ENCODE measurements at regions not wholly inside any gene's neighbourhood (a gene's known extent, or its start where the extent isn't known, plus 50 kb on each side); places are given as distances from the start of the nearest gene placed in this dataset.
"Not testable (repeated sequence)": the region's sequence is repeated elsewhere in the genome, so short reads cannot be mapped to it uniquely, and the experiment has no call there.

DNA sequence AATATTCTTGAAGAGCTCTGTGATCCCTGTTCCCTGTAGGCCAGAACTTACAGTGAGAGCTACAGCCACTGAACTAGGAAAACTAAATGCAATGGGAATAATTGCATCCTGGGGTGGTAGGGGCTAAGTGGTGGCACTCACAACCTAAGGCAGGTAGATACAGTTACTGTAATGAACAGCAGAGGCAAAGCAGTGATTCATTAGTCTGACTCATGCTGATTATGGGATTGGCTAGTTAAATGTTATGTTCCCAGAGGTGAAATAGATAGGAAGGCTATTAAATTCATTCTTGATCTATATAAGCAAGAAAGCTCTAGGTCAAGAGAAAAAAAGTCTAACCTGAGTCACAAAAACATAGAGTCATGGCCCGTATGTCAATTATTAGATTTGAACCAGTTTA, 173.1 kb upstream of the MALRD1 start:
- DNase-seq = no peak

DNA sequence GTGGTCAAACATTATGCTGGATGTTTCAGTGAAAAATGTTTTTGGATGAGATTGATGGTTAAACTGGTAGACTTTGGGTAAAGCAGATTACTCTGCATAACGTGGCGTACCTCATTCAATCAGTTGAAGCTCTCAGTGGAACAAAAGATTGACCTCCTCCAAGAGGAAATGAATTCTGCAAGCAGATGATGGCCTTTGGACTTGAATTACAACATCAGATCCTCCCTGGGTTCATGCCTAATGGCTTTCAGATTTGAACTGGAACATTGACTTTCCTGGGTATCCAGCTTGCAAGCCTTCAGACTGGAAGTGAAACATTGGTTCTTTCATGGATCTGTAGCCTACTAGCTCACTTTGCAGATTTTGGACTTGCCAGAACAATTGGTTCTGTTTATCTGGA, 169.3 kb upstream of the MALRD1 start:
- no peak for DNase-seq

DNA sequence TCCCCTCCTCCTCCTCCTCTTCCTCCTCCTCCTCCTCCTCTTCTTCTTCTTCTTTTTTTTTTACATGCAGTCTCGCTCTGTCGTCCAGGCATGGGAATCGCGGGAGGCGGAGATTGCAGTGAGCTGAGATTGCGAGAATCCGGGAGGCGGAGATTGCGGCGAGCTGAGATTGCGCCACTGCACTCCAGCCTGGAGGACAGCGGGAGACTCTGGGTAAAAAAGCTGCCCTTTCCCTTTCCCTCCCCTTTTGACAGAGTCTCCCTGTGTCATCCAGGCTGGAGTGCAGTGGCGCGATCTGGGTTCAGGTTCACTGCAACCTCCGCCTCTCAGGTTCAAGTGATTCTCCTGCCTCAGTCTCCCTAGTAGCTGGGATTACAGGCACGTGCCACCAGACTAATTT, 168.1 kb upstream of the MALRD1 start:
- no peak for DNase-seq

DNA sequence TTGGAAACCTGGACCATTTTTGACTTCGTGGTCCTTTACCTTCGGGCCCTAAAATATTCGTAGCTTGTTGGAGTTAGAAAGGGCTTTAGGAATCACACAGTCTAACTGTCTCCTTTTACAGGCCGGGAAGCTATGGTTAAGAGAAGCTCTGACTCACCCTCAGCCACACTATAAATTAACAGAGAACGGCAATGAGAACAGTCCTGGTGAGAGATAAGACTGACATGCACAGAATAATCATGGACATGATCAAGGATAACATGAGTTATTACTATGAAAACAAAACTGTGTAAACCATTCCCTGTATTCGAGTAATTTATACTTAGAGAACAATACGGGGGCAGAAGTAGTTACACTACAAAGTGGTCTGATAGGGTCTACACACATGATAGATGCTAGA, 162.5 kb upstream of the MALRD1 start:
- peak; percentile 31 for DNase-seq

DNA sequence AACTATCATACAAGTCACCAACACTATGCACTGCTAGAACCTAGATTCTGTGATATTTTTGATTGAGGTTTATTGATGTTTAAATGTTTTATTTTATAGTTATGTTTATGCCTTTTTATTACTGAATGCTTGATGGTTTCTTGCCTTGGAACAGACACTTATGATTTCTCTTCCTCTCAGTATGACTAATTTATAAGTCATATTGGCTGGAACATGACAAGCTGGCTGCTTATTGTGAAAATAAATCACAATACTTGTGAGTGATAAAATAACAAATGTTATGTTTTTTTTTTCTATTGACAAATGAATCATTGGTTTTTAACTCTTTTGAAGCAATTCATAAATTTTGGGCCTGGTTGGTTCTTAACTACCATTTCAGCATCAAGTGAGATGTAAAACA, 142.0 kb upstream of the MALRD1 start:
- peak; percentile 18 for DNase-seq

DNA sequence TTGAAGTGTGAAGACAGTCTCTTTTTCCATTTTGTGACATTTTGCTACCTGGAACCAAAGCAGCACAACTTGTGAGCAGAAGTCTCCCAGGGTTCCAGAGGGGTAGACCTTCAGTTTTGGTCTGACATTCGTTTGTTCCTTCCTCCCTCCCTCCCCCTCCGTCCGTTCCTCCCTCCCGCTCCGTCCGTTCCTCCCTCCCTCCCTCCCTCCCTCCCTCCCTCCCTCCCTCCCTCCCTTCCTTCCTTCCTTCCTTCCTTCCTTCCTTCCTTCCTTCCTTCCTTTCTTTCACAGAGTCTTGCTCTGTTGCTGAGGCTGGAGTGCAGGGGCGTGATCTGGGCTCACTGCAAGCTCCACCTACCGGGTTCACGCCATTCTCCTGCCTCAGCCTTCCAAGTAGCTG, 131.2 kb upstream of the MALRD1 start:
- not testable (repeated sequence) for DNase-seq

DNA sequence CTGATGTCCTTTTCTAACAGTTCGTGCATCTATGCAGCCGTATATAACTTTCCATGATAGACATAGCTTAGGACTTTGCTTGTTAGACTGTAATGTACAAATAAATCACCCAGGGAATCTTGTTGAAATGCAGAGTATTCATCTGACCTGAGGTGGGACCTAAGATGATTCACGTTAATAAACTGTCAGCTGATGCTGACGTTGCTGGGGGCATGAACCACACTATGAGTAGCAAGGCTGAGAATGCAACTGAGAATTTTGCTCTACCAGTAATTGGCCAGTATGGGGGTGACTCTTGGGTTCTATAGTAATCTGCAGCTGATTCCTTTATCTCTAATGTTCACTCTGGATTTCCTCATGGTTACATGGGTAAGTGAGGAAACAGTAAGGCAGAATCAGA, 130.1 kb upstream of the MALRD1 start:
- peak; percentile 89 for DNase-seq

DNA sequence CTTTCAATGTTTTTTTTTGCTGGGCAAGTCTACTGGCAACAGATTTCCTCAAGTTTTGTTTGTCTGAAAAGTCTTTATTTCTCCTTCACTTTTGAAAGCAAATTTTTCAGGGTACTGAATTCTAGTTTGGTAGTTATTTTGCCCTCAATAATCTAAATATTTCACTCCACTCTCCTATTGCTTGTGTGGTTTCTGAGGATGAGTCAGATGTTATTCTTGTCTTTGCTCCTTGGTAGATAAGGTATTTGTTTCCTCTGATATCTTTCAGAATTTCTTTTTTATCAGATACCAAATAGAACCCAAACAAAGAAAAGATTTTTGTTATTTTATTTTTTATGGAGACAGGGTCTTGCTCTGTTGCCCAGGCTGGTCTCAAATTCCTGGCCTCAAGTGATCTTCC, 99.2 kb upstream of the MALRD1 start:
- DNase-seq = no peak

DNA sequence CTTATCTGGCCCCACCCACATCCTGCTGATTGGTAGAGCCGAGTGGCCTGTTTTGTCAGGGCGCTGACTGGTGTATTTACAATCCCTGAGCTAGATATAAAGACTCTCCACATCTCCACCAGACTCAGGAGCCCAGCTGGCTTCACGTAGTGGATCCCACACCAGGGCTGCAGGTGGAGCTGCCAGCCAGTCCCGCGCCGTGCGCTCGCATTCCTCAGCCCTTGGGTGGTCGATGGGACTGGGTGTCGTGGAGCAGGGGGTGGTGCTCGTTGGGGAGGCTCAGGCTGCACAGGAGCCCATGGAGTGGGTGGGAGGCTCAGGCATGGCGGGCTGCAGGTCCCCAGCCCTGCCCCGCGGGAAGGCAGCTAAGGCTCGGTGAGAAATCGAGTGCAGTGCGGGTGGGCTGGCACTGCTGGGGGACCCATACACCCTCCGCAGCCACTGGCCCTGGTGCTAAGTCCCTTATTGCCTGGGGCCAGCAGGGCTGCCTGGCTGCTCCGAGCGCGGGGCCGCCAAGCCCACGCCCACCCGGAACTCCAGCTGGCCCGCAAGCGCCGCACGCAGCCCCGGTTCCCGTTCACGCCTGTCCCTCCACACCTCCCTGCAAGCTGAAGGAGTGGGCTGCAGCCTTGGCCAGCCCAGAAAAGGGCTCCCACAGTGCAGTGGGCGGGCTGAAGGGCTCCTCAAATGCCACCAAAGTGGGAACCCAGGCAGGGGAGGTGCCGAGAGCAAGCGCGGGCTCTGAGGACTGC, 97.4 kb upstream of the MALRD1 start:
- not testable (repeated sequence) for DNase-seq

DNA sequence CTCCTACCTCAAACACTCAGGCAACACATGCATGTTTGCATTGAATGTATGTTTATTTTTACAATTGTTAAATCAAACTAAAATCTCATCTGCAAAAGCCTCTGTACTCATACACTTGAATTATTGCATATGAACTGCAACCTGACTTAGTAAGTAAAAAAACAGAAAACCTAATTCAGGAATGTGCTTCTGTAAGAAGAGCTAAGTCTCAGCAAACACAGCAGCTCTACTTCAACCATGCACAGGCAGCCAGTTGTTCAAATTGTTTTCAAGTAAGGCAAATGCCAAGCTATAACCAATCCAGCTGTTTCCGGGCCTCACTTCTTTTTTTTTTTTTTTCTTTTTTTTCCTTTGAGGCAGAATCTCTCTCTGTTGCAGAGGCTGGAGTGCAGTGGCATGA, 93.5 kb upstream of the MALRD1 start:
- DNase-seq = no peak

DNA sequence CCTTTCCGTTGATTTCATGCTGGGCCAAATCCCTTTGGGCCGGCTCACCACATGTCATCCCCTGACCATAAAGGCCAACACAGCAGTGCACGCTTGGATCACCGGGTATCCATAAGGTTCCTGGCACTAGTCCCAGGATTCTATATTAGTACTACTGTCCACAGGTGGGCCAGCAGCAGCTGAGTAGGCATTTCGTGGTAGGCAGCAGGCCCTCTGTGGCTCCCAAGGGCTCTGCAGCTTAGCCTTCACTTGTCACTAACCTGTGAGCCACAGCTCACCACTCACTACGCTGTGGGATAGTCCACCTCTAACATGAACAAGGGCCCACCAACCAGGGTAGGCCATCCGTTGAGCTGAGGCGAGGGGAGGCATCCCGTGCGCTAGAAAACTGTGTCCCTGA, 89.2 kb upstream of the MALRD1 start:
- DNase-seq = no peak

DNA sequence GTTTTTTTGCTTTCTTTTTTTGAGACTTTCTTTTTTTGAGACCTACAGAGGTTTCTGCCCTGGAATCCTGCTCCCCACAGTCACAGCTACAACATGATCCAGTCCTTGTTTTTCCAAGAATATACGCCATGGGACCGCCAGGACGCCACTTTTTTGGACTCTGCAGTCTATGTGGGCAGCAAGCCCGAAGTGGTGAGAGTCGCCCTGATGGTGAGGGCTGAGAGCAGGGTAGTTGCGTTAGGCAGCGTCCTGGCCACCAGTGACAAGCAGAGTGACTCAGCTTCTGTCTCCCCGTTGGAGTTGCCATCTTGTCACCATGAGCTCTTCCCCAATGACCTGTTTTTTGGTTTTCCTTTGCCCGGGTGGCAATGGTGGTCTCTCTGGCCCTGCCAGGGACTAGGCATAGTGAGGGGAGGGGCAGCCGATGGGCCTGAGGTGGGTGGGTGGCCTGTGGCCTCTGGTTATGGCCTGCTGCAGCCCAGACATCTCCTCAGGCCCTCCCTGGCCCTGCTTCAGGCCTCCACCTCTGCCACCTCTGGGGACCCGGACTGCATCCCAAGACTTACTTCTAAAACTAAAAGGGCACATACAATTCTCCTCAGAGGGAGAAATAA, 88.0 kb upstream of the MALRD1 start:
- DNase-seq = no peak

DNA sequence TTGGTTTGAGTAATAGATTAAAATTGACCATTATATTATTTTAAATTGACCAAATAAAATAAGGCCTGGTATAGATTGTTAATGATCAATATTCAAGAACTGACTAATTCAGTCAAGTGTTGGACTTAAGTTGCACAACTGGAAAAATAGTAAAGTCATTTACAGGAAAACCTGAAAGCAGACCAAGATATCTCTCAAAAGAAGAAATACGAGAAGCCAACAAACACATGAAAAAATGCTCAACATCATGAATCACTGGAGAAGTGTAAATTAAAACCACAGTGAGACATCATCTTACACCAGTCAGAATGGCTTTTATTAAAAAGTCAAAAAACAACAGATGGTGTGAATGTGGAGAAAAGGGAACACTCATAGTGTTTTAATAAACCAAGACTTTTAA, 80.4 kb upstream of the MALRD1 start:
- no peak for DNase-seq

DNA sequence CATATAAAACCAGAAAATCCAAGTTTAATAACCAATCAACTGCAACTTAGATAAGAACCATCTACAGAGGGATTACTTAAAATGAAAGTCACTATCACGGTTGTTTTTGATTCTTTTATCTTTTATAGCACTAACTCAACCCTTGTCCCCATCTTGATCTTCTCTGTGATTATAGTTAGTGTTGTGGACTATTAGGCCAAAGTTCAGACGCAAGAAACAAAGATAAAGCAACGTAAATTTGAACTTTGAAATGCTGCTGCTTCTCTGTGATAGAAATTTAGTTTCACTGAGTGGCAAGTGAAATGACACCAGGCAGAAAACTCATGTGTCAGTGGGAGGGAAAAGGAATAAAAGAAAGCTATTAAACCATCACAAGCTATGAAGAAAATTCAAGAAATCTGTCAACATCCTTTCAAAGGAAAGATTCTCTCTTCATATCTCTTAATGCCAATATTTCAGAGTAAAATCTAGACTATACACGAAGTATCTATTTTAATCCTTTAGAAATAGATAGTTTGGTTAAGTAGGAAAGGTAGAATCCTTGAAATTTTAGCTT, 71.8 kb upstream of the MALRD1 start:
- no peak for DNase-seq

DNA sequence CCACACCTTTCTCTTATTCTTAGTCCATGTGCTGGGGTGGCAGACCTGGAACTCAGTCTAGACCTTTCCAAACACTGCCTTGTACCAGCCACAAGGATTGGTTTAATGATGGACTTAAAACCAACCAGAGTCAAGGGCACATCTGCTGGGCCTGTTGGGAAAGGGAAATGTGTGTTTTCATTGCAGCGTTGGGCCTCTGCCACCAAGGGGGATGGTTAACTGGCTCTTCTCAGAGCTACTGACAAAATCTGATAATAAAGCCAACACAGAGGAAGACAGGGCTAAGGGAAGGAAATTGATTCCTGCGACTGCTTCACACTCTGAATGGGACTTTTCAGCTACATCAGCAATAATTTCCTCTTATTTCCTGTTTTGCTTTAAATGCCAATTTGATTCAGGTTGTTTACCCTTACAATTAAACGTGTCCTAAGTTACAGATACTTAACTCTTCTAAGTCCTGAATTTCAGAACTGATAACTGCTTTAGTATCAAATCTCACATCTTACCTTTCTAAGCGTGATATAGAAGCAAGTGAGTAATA, 68.4 kb upstream of the MALRD1 start:
- no peak for DNase-seq

DNA sequence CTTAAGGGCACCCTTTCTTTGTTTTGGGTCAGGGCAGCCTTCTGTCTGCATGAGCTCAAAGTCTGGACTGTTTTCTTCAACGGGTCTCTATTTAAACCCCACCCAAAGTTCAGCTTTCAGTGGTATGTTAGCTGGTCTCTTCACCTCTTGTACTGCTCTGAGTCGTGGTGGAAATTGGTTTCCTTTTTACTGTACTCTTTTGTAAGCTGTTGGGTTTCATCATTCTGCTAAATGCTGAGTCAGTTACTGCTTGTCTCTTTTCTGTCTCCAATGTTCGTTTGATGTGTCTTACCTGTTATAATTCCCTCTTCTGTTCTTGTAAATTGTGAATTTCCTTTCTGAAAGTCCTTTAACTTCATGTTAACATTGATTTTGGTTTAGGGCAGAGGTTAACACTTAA, 64.1 kb upstream of the MALRD1 start:
- DNase-seq = peak; percentile 3

DNA sequence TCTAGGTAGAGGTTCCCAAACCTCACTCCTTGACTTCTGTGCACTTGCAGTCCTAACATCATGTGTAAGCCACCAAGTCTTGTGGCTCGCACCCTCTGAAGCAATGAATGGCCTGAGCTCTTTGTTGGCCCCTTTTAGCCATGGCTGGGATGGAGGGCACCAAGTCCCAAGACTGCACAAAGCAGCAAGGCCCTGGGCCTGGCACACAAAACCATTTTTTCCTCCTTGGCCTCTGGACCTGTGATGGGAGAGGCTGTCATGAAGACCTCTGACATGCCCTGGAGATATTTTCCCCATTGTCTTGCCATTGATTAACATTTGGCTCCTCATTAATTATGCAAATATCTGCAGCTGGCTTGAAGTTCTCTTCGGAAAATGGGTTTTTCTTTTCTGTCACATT, 60.3 kb upstream of the MALRD1 start:
- DNase-seq = no peak

Data from fibroblast of skin of right biceps (primary cell).